NCI-H128 (cell line): ENCODE measurements at regions not wholly inside any gene's neighbourhood (a gene's known extent, or its start where the extent isn't known, plus 50 kb on each side); places are given as distances from the start of the nearest gene placed in this dataset.
"Not testable (repeated sequence)": the region's sequence is repeated elsewhere in the genome, so short reads cannot be mapped to it uniquely, and the experiment has no call there.

Experiments used
- DNase-seq: peaks from one replicate; lab custom pipeline; 2025; ENCODE audit not compliant: unreplicated experiment; lab: John Stamatoyannopoulos, UW

- no peak for DNase-seq
Measured at GRCh38 chr2:225895126-225895525, 495.6 kb downstream of the NYAP2 start.

GRCh38 chr2:225894236-225894980 lies 494.9 kb downstream of the NYAP2 start:
- DNase-seq = no peak

- DNase-seq = no peak
Measured at GRCh38 chr2:225893151-225893550, 493.6 kb downstream of the NYAP2 start.

GRCh38 chr2:225891771-225892170 lies 492.3 kb downstream of the NYAP2 start:
- no peak for DNase-seq

GRCh38 chr2:225891013-225891412 lies 491.5 kb downstream of the NYAP2 start:
- no peak for DNase-seq

- DNase-seq = no peak
Measured at GRCh38 chr2:225889452-225889851, 489.9 kb downstream of the NYAP2 start.

- no peak for DNase-seq
Measured at GRCh38 chr2:225867071-225867470, 467.6 kb downstream of the NYAP2 start.

GRCh38 chr2:225865468-225865867 lies 466.0 kb downstream of the NYAP2 start:
- no peak for DNase-seq

GRCh38 chr2:225864394-225864793 lies 464.9 kb downstream of the NYAP2 start:
- no peak for DNase-seq

- DNase-seq = no peak
Measured at GRCh38 chr2:225842939-225843338, 443.4 kb downstream of the NYAP2 start.

GRCh38 chr2:225841314-225841713 lies 441.8 kb downstream of the NYAP2 start:
- DNase-seq = no peak

- no peak for DNase-seq
Measured at GRCh38 chr2:225837328-225837727, 437.8 kb downstream of the NYAP2 start.

- DNase-seq = no peak
Measured at GRCh38 chr2:225824748-225825449, 425.4 kb downstream of the NYAP2 start.

- no peak for DNase-seq
Measured at GRCh38 chr2:225821351-225821750, 421.8 kb downstream of the NYAP2 start.

- no peak for DNase-seq
Measured at GRCh38 chr2:225820826-225821225, 421.3 kb downstream of the NYAP2 start.

- DNase-seq = no peak
Measured at GRCh38 chr2:225814554-225814953, 415.0 kb downstream of the NYAP2 start.

GRCh38 chr2:225806105-225806504 lies 406.6 kb downstream of the NYAP2 start:
- DNase-seq = no peak

- not testable (repeated sequence) for DNase-seq
Measured at GRCh38 chr2:225802076-225802475, 402.6 kb downstream of the NYAP2 start.

- DNase-seq = no peak
Measured at GRCh38 chr2:225797394-225797793, 397.9 kb downstream of the NYAP2 start.

- DNase-seq = no peak
Measured at GRCh38 chr2:225794652-225795400, 395.3 kb downstream of the NYAP2 start.

GRCh38 chr2:225793736-225794550 lies 394.4 kb downstream of the NYAP2 start:
- no peak for DNase-seq
